Activated CD8-positive, alpha-beta memory T cell treated with anti-CD3 and anti-CD28 coated beads, Interleukin-2, amount 10 ng/mL, durations not matched to agents 7 days and 5 days (primary cell): ENCODE measurements at regions not wholly inside any gene's neighbourhood (a gene's known extent, or its start where the extent isn't known, plus 50 kb on each side); places are given as distances from the start of the nearest gene placed in this dataset.

Source experiments
- ATAC-seq: fragments of 150-1000 bp; cut with Tn5 transposase; one replicate; pipeline ENCODE4 v1.10.0; 2021; ENCODE audit warnings: moderate library complexity
- CTCF ChIA-PET: fragments of 350-600 bp; sonication (Branson Sonifier 250); formaldehyde crosslinking; loops from one replicate; lab custom pipeline; 2021; ENCODE audit warnings: antibody characterized with exemption; lab: Charles Lee
- DNase-seq: peaks from one replicate; pipeline ENCODE4 v3.0.0-alpha.2; 2020
- H3K27ac Mint-ChIP-seq: one replicate; pipeline ENCODE4 v1.8.0; 2021; ENCODE audit warnings: mild to moderate bottlenecking, mixed read lengths
- H3K27me3 Mint-ChIP-seq: one replicate; pipeline ENCODE4 v1.8.0; 2021; ENCODE audit warnings: mixed read lengths
- H3K36me3 Mint-ChIP-seq: one replicate; pipeline ENCODE4 v1.8.0; 2021; ENCODE audit warnings: mild to moderate bottlenecking, mixed read lengths
- H3K4me1 Mint-ChIP-seq: one replicate; pipeline ENCODE4 v1.8.0; 2021; ENCODE audit warnings: mixed read lengths
- H3K4me3 Mint-ChIP-seq: one replicate; pipeline ENCODE4 v1.8.0; 2021; ENCODE audit warnings: mild to moderate bottlenecking, moderate library complexity, mixed read lengths
- H3K9me3 Mint-ChIP-seq: one replicate; pipeline ENCODE4 v1.8.0; 2022; ENCODE audit warnings: low read depth, mixed read lengths

DNA sequence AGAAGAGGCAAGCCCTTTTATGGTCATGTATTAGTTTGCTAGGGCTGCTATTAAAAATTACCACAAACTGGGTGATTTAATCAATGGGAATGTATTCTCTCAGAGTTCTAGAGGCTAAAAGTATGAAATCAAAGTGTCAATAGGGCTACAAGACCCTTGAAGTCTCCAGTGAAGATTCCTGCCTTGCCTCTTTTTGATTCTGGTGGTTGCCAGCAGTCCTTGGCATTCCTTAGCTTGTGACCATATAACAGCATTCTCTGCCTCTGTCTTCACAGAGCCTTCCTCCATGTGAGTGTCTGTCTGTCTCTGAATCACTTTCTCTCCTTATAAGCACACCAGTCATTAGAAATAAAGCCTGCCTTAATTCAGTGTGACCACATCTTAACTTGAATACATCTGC, 282.7 kb downstream of the KCNN2 start:
- CTCF ChIA-PET: no interaction called here
- Mint-ChIP-seq H3K27me3 (no peaks in the 10 kb centered on the region), H3K27ac (no peak overlapping the region), H3K4me1 (no peaks in the 10 kb centered on the region), H3K9me3 (peaks cover 3% of the 10 kb centered on the region), H3K36me3 (no peaks in the 10 kb centered on the region), H3K4me3 (no peak overlapping the region)
- no peak for ATAC-seq
- no peak for DNase-seq

- peaks cover 6% of the 10 kb centered on the region for H3K9me3 Mint-ChIP-seq
- no peak for DNase-seq
- no peaks in the 10 kb centered on the region for H3K27me3 Mint-ChIP-seq
- CTCF ChIA-PET: no interaction called here
- H3K27ac Mint-ChIP-seq: no peak overlapping the region
- ATAC-seq: no peak
- no peak overlapping the region for H3K4me3 Mint-ChIP-seq
- H3K36me3 Mint-ChIP-seq: no peaks in the 10 kb centered on the region
- H3K4me1 Mint-ChIP-seq: no peaks in the 10 kb centered on the region
These were observed 274.4 kb downstream of the KCNN2 start for GRCh38 chr5:114636271-114636670.

DNA sequence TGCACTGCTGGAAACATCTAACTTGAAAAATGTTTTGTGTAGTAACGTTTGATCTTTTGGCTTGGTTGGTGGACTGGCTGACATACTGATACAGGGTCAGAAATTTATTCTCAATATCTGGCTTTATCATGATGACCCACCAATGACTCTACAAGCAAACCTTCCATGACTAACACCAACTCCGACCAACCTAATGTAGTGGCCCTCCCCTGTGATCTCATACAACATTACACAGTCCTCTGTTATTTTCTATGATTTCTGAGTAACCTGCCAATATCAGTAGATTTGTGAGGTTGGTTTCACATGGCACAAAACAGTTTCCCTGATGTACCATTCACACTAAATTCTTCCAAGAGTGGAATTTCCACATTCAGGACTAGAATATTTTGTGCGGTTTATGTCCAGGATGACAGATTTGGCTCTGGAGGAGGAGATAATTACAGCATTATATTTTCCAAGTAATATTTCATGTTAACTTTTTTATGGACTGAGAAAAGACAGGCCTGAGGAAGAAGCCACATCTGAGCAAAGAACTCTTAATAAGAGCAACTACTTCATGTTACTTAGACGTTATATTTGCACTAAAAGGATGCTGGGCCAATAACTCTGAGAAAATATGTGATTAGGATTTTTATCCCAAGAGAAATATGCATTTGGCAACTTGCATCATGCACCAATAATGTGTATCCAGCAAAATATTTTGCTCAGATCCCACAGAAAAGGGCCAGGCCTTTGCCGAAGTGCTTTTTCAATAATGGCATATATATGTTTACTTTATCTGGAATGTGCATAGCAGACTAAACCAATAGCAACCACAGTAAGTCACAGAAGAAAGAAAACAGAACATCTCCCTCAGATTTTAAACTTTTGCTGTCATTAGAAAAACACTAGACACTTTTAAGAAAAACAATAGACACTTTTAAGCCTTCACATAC, 273.4 kb downstream of the KCNN2 start:
- H3K36me3 Mint-ChIP-seq: no peaks in the 10 kb centered on the region
- no peak for DNase-seq
- no peaks in the 10 kb centered on the region for H3K4me1 Mint-ChIP-seq
- no peak overlapping the region for H3K27ac Mint-ChIP-seq
- H3K27me3 Mint-ChIP-seq: no peaks in the 10 kb centered on the region
- no peak overlapping the region for H3K4me3 Mint-ChIP-seq
- H3K9me3 Mint-ChIP-seq: peaks cover 6% of the 10 kb centered on the region
- CTCF ChIA-PET: no interaction called here
- no peak for ATAC-seq

GRCh38 chr5:114634517-114634916, 272.6 kb downstream of the KCNN2 start:
- no peaks in the 10 kb centered on the region for H3K36me3 Mint-ChIP-seq
- CTCF ChIA-PET: no interaction called here
- H3K9me3 Mint-ChIP-seq: peaks cover 6% of the 10 kb centered on the region
- DNase-seq (no peak), ATAC-seq (no peak)
- no peaks in the 10 kb centered on the region for H3K27me3 Mint-ChIP-seq
- H3K4me1 Mint-ChIP-seq: no peaks in the 10 kb centered on the region
- no peak overlapping the region for H3K4me3 Mint-ChIP-seq
- H3K27ac Mint-ChIP-seq: no peak overlapping the region

DNA sequence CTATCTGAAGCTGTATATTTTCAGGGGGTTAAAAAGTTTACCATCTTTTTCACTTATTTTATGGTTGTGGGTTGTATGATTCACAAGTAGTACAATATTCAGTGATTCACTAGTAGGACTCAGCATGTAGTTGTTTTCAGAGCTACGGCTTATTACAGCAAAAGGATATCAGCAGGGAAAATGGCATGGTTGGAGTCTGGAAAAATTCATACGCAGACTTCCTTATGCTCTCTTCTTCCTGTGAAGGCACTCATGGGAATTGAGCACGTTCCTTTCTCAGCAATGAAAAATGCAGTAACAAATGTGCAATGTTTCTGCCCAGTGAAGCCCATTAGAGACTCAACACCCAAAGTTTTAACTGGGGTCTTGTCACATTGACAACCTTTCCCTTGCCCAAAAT, 250.5 kb downstream of the KCNN2 start:
- Mint-ChIP-seq H3K9me3 (peaks cover 4% of the 10 kb centered on the region), H3K27me3 (no peaks in the 10 kb centered on the region), H3K4me3 (no peak overlapping the region), H3K4me1 (no peaks in the 10 kb centered on the region), H3K36me3 (no peaks in the 10 kb centered on the region), H3K27ac (no peak overlapping the region)
- no peak for ATAC-seq
- CTCF ChIA-PET: no interaction called here
- DNase-seq: no peak

DNA sequence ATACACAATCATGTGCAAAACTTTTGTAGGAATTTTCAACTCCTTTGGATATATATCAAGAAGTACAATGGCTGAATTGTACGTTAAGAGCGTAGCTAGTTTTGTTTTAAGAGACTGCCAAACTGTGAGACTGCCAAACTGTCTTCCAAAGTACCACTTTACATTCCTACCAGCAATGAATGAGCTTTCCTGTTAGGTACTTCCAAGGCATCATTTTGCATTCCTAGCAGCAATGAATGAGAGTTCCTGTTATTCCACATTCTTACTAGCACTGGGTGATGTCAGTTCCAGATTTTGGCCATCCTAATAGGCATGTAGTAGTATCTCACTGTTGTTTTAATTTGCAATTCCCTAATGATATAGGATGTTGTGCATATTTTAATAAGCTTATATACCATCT, 219.3 kb downstream of the KCNN2 start:
- no peak overlapping the region for H3K4me3 Mint-ChIP-seq
- no peaks in the 10 kb centered on the region for H3K4me1 Mint-ChIP-seq
- H3K27me3 Mint-ChIP-seq: no peaks in the 10 kb centered on the region
- H3K9me3 Mint-ChIP-seq: peaks cover 5% of the 10 kb centered on the region
- no peaks in the 10 kb centered on the region for H3K36me3 Mint-ChIP-seq
- ATAC-seq (no peak), DNase-seq (no peak)
- CTCF ChIA-PET: no interaction called here
- H3K27ac Mint-ChIP-seq: no peak overlapping the region

DNA sequence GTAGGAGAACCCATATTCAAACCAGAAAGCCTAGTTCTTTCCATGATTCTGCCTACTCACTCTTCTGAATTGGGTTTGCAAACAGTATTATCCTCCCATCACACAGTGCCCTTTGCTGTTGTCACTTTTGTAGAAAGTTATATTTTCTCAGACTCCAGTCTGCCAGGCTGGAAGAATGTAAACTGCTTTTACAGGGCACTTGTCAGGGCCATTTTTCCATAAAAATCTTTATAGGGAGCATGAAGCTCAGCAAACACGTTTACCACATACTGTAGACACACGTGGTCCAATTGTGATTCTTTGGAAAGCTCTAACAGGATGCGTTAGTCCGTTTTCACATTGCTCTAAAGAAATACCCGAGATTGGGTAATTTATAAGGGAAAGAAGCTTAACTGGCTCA, 204.0 kb downstream of the KCNN2 start:
- Mint-ChIP-seq H3K4me3 (no peak overlapping the region), H3K27ac (no peak overlapping the region), H3K4me1 (no peaks in the 10 kb centered on the region), H3K27me3 (no peaks in the 10 kb centered on the region), H3K36me3 (no peaks in the 10 kb centered on the region), H3K9me3 (peaks cover 2% of the 10 kb centered on the region)
- no peak for DNase-seq
- no peak for ATAC-seq
- CTCF ChIA-PET: no interaction called here

DNA sequence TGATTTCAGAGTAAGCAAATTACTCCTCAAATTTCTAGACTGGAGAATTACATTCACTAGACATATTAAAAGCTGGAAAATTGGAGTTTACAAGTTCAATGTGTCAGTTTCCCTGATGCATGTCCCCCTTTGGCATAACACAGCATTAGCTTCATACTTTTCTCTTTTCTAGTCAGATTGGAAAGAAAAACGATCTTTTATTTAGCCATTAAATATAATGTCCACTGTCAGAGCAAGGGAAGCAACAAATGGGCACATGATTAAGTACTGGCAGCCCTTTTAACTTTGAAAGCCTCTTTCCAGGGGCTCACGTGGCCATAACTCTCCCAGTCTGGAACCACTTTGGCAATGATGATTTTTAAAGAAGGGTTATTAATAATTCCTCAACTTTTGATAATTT, 203.3 kb downstream of the KCNN2 start:
- CTCF ChIA-PET: no interaction called here
- ATAC-seq (no peak), DNase-seq (no peak)
- Mint-ChIP-seq H3K4me3 (no peak overlapping the region), H3K36me3 (no peaks in the 10 kb centered on the region), H3K4me1 (no peaks in the 10 kb centered on the region), H3K27ac (no peak overlapping the region), H3K27me3 (no peaks in the 10 kb centered on the region), H3K9me3 (peaks cover 2% of the 10 kb centered on the region)

DNA sequence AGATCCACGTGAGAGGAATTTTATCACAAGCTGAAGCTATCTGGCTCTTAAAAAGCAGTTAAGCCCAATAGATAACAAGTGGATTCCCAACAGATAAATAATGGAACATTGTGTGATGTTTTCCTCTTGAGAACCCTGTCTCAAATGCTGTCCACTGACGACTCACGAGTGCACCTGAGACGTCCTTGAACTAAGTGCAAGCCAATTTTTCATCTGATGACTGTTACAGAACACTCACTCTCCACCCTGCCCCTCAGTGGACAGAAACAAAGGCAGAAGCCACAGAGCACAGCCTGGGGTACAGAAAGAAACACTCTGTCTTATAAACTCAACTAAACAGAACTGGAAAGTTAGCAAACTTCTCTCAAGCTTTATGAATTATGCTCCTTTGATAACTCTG, 199.5 kb downstream of the KCNN2 start:
- ATAC-seq (no peak), DNase-seq (no peak)
- H3K36me3 Mint-ChIP-seq: no peaks in the 10 kb centered on the region
- H3K27ac Mint-ChIP-seq: no peak overlapping the region
- no peak overlapping the region for H3K4me3 Mint-ChIP-seq
- H3K27me3 Mint-ChIP-seq: no peaks in the 10 kb centered on the region
- CTCF ChIA-PET: no interaction called here
- no peaks in the 10 kb centered on the region for H3K4me1 Mint-ChIP-seq
- peaks cover 2% of the 10 kb centered on the region for H3K9me3 Mint-ChIP-seq
